ENCODE measurements at regions not wholly inside any gene's neighbourhood (a gene's known extent, or its start where the extent isn't known, plus 50 kb on each side); places are given as distances from the start of the nearest gene placed in this dataset.

DNA sequence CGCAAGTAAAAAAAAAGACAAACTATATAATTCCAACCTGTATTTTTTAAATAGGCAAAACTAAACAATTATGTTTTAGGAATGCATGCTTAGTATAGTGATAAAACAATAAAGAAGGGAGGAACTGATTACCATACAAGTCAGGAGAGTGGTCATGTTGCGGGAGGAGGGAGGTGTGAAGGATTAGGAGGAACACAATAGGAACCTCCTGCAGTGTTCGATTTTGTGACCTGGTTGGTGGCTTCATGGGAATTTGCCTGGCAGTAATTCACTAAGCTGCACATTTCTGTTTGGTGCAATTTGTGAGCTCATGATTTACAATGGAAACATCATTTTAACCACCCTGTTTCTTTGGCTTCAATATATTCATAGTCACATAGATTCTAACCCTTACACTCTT is 78.3 kb downstream of the TPRA1 start:
- no peak overlapping the region for H3K9ac ChIP-seq
- no peaks in the 10 kb centered on the region for H4K20me1 ChIP-seq (ENCODE audit: insufficient read depth)
- no peaks in the 10 kb centered on the region for H3K79me2 ChIP-seq (ENCODE audit: insufficient read depth)
- H3K4me3 ChIP-seq (ENCODE audit: low read depth in 2 of 2, low read length in 1 of 2), result no peak overlapping the region
- no peak overlapping the region for H2AFZ ChIP-seq (ENCODE audit: low read depth)
- no peaks in the 10 kb centered on the region for H3K36me3 ChIP-seq (replicated peaks in 1 of 2; ENCODE audit: control insufficient read depth in 1 of 2, insufficient read depth in 2 of 2, low read length in 1 of 2)
- no peak for DNase-seq
- no peak overlapping the region for H3K4me2 ChIP-seq
- ChIA-PET POLR2A (no interaction called here), CTCF (interaction anchor here (1.2 kb wide), 1 partner anchor 56 kb away, joined by 3 read pairs; no protein-coding TSS in a partner anchor)
- H3K27me3 ChIP-seq (ENCODE audit: insufficient read depth), result peaks cover 22% of the 10 kb centered on the region
- 0 out of 2 replicates have a peak, but pooled peaks cover 4% of the 10 kb centered on the region for H3K9me2 ChIP-seq
- no peak overlapping the region for H3K27ac ChIP-seq (ENCODE audit: low read depth in 2 of 2, low read length in 1 of 2)
- no peaks in the 10 kb centered on the region for H3K4me1 ChIP-seq (ENCODE audit: control insufficient read depth in 1 of 2, insufficient read depth in 2 of 2, low read depth in 1 of 2, low read length in 1 of 2)
- H3K9me3 ChIP-seq, result no peaks in the 10 kb centered on the region
- H3F3A ChIP-seq (replicated peaks; ENCODE audit: insufficient read depth), result no peaks in the 10 kb centered on the region
- WGBS (ENCODE audit: low lambda C conversion rate), result 52% methylated on average over 3 of the region's 3 CpGs
- TF ChIP-seq FOSL2 (IDR thresholded peaks at IDR 0.05; ENCODE audit: borderline replicate concordance, low read depth) (no peak), ELF1 (IDR thresholded peaks at IDR 0.05) (no peak), TEAD4 (IDR thresholded peaks at IDR 0.05; ENCODE audit: borderline replicate concordance, insufficient read depth) (no peak), MXI1 (IDR thresholded peaks at IDR 0.05; ENCODE audit: low read depth, low read length) (no peak), EZH2phosphoT487 (IDR thresholded peaks at IDR 0.05; ENCODE audit: borderline replicate concordance, low read depth) (no peak), GATA2 (CRISPR knock-in tag; IDR thresholded peaks at IDR 0.05) (no peak), POLR2AphosphoS5 (IDR thresholded peaks at IDR 0.05; ENCODE audit: low read depth, low read length) (no peak), FOXJ3 (CRISPR knock-in tag; IDR thresholded peaks at IDR 0.05) (no peak), CHD2 (IDR thresholded peaks at IDR 0.05; ENCODE audit: low read length, partially characterized antibody) (no peak), TAF1 (IDR thresholded peaks at IDR 0.05; ENCODE audit: borderline replicate concordance, low read depth, low read length) (no peak), RCOR1 (IDR thresholded peaks at IDR 0.05; ENCODE audit: low read length) (no peak)
- TF ChIP-seq, protein P1, sequence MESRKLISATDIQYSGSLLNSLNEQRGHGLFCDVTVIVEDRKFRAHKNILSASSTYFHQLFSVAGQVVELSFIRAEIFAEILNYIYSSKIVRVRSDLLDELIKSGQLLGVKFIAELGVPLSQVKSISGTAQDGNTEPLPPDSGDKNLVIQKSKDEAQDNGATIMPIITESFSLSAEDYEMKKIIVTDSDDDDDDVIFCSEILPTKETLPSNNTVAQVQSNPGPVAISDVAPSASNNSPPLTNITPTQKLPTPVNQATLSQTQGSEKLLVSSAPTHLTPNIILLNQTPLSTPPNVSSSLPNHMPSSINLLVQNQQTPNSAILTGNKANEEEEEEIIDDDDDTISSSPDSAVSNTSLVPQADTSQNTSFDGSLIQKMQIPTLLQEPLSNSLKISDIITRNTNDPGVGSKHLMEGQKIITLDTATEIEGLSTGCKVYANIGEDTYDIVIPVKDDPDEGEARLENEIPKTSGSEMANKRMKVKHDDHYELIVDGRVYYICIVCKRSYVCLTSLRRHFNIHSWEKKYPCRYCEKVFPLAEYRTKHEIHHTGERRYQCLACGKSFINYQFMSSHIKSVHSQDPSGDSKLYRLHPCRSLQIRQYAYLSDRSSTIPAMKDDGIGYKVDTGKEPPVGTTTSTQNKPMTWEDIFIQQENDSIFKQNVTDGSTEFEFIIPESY (IDR thresholded peaks at IDR 0.05; ENCODE audit: borderline replicate concordance, low read depth), result no peak
- TF ChIP-seq, protein P2, sequence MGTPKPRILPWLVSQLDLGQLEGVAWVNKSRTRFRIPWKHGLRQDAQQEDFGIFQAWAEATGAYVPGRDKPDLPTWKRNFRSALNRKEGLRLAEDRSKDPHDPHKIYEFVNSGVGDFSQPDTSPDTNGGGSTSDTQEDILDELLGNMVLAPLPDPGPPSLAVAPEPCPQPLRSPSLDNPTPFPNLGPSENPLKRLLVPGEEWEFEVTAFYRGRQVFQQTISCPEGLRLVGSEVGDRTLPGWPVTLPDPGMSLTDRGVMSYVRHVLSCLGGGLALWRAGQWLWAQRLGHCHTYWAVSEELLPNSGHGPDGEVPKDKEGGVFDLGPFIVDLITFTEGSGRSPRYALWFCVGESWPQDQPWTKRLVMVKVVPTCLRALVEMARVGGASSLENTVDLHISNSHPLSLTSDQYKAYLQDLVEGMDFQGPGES (IDR thresholded peaks at IDR 0.05; ENCODE audit: low read depth, low read length), result no peak
- TF ChIP-seq, protein P3, sequence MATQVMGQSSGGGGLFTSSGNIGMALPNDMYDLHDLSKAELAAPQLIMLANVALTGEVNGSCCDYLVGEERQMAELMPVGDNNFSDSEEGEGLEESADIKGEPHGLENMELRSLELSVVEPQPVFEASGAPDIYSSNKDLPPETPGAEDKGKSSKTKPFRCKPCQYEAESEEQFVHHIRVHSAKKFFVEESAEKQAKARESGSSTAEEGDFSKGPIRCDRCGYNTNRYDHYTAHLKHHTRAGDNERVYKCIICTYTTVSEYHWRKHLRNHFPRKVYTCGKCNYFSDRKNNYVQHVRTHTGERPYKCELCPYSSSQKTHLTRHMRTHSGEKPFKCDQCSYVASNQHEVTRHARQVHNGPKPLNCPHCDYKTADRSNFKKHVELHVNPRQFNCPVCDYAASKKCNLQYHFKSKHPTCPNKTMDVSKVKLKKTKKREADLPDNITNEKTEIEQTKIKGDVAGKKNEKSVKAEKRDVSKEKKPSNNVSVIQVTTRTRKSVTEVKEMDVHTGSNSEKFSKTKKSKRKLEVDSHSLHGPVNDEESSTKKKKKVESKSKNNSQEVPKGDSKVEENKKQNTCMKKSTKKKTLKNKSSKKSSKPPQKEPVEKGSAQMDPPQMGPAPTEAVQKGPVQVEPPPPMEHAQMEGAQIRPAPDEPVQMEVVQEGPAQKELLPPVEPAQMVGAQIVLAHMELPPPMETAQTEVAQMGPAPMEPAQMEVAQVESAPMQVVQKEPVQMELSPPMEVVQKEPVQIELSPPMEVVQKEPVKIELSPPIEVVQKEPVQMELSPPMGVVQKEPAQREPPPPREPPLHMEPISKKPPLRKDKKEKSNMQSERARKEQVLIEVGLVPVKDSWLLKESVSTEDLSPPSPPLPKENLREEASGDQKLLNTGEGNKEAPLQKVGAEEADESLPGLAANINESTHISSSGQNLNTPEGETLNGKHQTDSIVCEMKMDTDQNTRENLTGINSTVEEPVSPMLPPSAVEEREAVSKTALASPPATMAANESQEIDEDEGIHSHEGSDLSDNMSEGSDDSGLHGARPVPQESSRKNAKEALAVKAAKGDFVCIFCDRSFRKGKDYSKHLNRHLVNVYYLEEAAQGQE (IDR thresholded peaks at IDR 0.05; ENCODE audit: low read depth, low read length), result no peak

Measured in SK-N-SH (cell line).